H1 (cell line): ENCODE measurements at regions not wholly inside any gene's neighbourhood (a gene's known extent, or its start where the extent isn't known, plus 50 kb on each side); places are given as distances from the start of the nearest gene placed in this dataset.

Source experiments
- CTCF ChIA-PET: fragments of 300-600 bp; sonication (Branson Sonifier 250); formaldehyde crosslinking; loops from one replicate; lab custom pipeline; 2021; ENCODE audit not compliant: partially characterized antibody; lab: Charles Lee
- POLR2A ChIA-PET: fragments of 300-600 bp; sonication (Branson Sonifier 250); formaldehyde crosslinking; loops from one replicate; lab custom pipeline; 2021; ENCODE audit warnings: inconsistent platforms; ENCODE audit not compliant: partially characterized antibody; lab: Charles Lee
- DNase-seq, 2 experiments: peaks; one replicate each; pipeline versions ENCODE4 v3.0.0 to v3.0.0-alpha.2; 2010 to 2022; ENCODE audit warnings: low spot score in 2 of 2, low read depth in 1 of 2, mixed read lengths in 1 of 2
- FAIRE-seq: peaks from 2 replicates; lab custom pipeline; 2011; peaks lifted over from hg19 to GRCh38; lab: Jason Lieb, UNC
- H2AFZ ChIP-seq: 2 replicates; pipeline ENCODE4 v1.8.1; 2012; ENCODE audit warnings: low read length, inconsistent platforms
- H2AK5ac ChIP-seq: 2 replicates; pipeline ENCODE4 v1.6.1; 2013; ENCODE audit warnings: low read depth, low read length
- H2BK120ac ChIP-seq: replicated peaks from 2 replicates; pipeline ENCODE3; 2013; ENCODE audit warnings: low read depth, low read length, inconsistent platforms
- H2BK12ac ChIP-seq: 2 replicates; pipeline ENCODE4 v1.6.1; 2013; ENCODE audit warnings: low read depth, low read length
- H2BK15ac ChIP-seq: 2 replicates; pipeline ENCODE4 v1.6.1; 2013; ENCODE audit warnings: low read length
- H2BK20ac ChIP-seq: 2 replicates; pipeline ENCODE4 v1.6.1; 2013; ENCODE audit warnings: low read length
- H2BK5ac ChIP-seq: 2 replicates; pipeline ENCODE4 v1.6.1; 2013; ENCODE audit warnings: low read depth, low read length
- H3K14ac ChIP-seq: 2 replicates; pipeline ENCODE4 v1.6.1; 2013; ENCODE audit warnings: inconsistent platforms; ENCODE audit not compliant: insufficient read length
- H3K18ac ChIP-seq: 2 replicates; pipeline ENCODE4 v1.6.1; 2013; ENCODE audit warnings: low read length; ENCODE audit errors: extremely low read depth
- H3K23ac ChIP-seq: 2 replicates; pipeline ENCODE4 v1.6.1; 2013; ENCODE audit warnings: inconsistent platforms; ENCODE audit not compliant: insufficient read length
- H3K23me2 ChIP-seq: 2 replicates; pipeline ENCODE4 v1.6.1; 2013; ENCODE audit warnings: low read depth, low read length
- H3K27ac ChIP-seq: 2 replicates; pipeline ENCODE4 v1.6.1; 2011; ENCODE audit warnings: low read depth, low read length, inconsistent platforms
- H3K27me3 ChIP-seq, 4 experiments: replicated peaks in 1 of 4; 1 replicate in 1 of 4; 2 replicates in 3 of 4; pipeline versions ENCODE4 v1.6.1 to v1.8.1; 2011 to 2013; ENCODE audit warnings: low read length in 3 of 4, mild to moderate bottlenecking in 3 of 4, inconsistent platforms in 2 of 4, mixed read lengths in 2 of 4, moderate library complexity in 1 of 4; ENCODE audit not compliant: control insufficient read depth in 3 of 4, insufficient read depth in 3 of 4; ENCODE audit errors: extremely low read depth in 1 of 4
- H3K36me3 ChIP-seq, 4 experiments: 2 replicates each; pipeline versions ENCODE4 v1.6.1 to v1.8.1; 2011 to 2013; ENCODE audit warnings: mild to moderate bottlenecking in 4 of 4, low read length in 3 of 4, moderate library complexity in 2 of 4, control low read depth in 1 of 4, inconsistent platforms in 1 of 4; ENCODE audit not compliant: insufficient read depth in 4 of 4, control insufficient read depth in 2 of 4
- H3K4ac ChIP-seq: replicated peaks from 2 replicates; pipeline ENCODE3; 2013; ENCODE audit warnings: low read length, low read depth, mixed read lengths, inconsistent platforms; ENCODE audit not compliant: insufficient read length
- H3K4me1 ChIP-seq, 4 experiments: replicated peaks in 1 of 4; 1 replicate in 1 of 4; 2 replicates in 3 of 4; pipeline versions ENCODE4 v1.6.1 to v1.8.1; 2011 to 2013; ENCODE audit warnings: low read length in 3 of 4, inconsistent platforms in 2 of 4, mixed read lengths in 1 of 4; ENCODE audit not compliant: insufficient read depth in 4 of 4, control insufficient read depth in 3 of 4
- H3K4me2 ChIP-seq, 2 experiments: 2 replicates each; pipeline versions ENCODE4 v1.6.1 to v1.8.1; 2011 to 2013; ENCODE audit warnings: low read depth in 2 of 2, low read length in 2 of 2, control low read depth in 1 of 2, inconsistent platforms in 1 of 2, mild to moderate bottlenecking in 1 of 2; ENCODE audit not compliant: insufficient read depth in 1 of 2
- H3K4me3 ChIP-seq, 4 experiments: fragments of 200-600, 300-600 bp in 1 of 4; sonication (generic), shearing (Covaris generic), sonication (Bioruptor Twin) in 1 of 4; 2 replicates each; pipeline versions ENCODE4 v1.5.1 to v1.8.1; 2011 to 2016; ENCODE audit warnings: low read length in 4 of 4, low read depth in 3 of 4, control low read depth in 2 of 4, inconsistent platforms in 2 of 4, mild to moderate bottlenecking in 2 of 4, mixed read lengths in 1 of 4, moderate library complexity in 1 of 4; ENCODE audit not compliant: insufficient read depth in 2 of 4; ENCODE audit errors: extremely low read depth in 1 of 4
- H3K56ac ChIP-seq: replicated peaks from 2 replicates; pipeline ENCODE3; 2013; ENCODE audit warnings: low read depth, mild to moderate bottlenecking, mixed read lengths, low read length, inconsistent platforms; ENCODE audit not compliant: insufficient read length
- H3K79me1 ChIP-seq: 2 replicates; pipeline ENCODE4 v1.6.1; 2013; ENCODE audit warnings: low read depth, low read length, control low read depth
- H3K79me2 ChIP-seq, 2 experiments: 2 replicates each; pipeline versions ENCODE4 v1.6.1 to v1.8.1; 2012 to 2013; ENCODE audit warnings: low read length in 2 of 2, mild to moderate bottlenecking in 2 of 2, inconsistent platforms in 1 of 2; ENCODE audit not compliant: insufficient read depth in 2 of 2, control insufficient read depth in 1 of 2
- H3K9ac ChIP-seq, 4 experiments: replicated peaks in 1 of 4; 1 replicate in 1 of 4; 2 replicates in 3 of 4; pipeline versions ENCODE4 v1.6.1 to v1.8.1; 2011 to 2013; ENCODE audit warnings: low read depth in 3 of 4, low read length in 3 of 4, control low read depth in 2 of 4, mild to moderate bottlenecking in 2 of 4, moderate library complexity in 2 of 4, inconsistent platforms in 1 of 4; ENCODE audit errors: extremely low read depth in 1 of 4
- H3K9me3 ChIP-seq, 2 experiments: 2 replicates each; pipeline versions ENCODE4 v1.6.1 to v1.8.1; 2012 to 2013; ENCODE audit warnings: mild to moderate bottlenecking in 2 of 2, moderate library complexity in 2 of 2, control low read depth in 1 of 2, inconsistent platforms in 1 of 2, low read depth in 1 of 2, low read length in 1 of 2, mixed read lengths in 1 of 2; ENCODE audit not compliant: insufficient read depth in 2 of 2
- H4K20me1 ChIP-seq, 2 experiments: replicated peaks in 1 of 2; 2 replicates each; pipeline versions ENCODE3 to v1.8.1; 2011 to 2013; ENCODE audit warnings: inconsistent platforms in 2 of 2, low read length in 2 of 2, mild to moderate bottlenecking in 1 of 2; ENCODE audit not compliant: insufficient read depth in 2 of 2, control insufficient read depth in 1 of 2
- H4K5ac ChIP-seq: 2 replicates; pipeline ENCODE4 v1.6.1; 2013; ENCODE audit warnings: low read length, low read depth, mixed read lengths, inconsistent platforms; ENCODE audit not compliant: insufficient read length
- H4K8ac ChIP-seq: 2 replicates; pipeline ENCODE4 v1.8.0; 2013; ENCODE audit warnings: mild to moderate bottlenecking, moderate library complexity, low read length, inconsistent platforms; ENCODE audit not compliant: insufficient read depth; ENCODE audit errors: extremely low read depth
- H4K91ac ChIP-seq: replicated peaks from 2 replicates; pipeline ENCODE3; 2013; ENCODE audit warnings: low read length, mixed read lengths, inconsistent platforms; ENCODE audit not compliant: insufficient read length
- EGR1 ChIP-seq: IDR thresholded peaks from 2 replicates; pipeline ENCODE4 v1.6.1; 2011; ENCODE audit warnings: low read depth, low read length, borderline replicate concordance
- EP300 ChIP-seq, 2 experiments: IDR thresholded peaks; 1 replicate in 1 of 2; 2 replicates in 1 of 2; pipeline ENCODE4 v1.6.1; 2011 to 2012; ENCODE audit warnings: low read depth in 2 of 2, low read length in 2 of 2, mild to moderate bottlenecking in 2 of 2, borderline replicate concordance in 1 of 2, inconsistent platforms in 1 of 2, moderate library complexity in 1 of 2
- JUND ChIP-seq: IDR thresholded peaks from 2 replicates; pipeline ENCODE4 v1.6.1; 2011; ENCODE audit warnings: mild to moderate bottlenecking, improper control_type of control experiment, low read length
- RAD21 ChIP-seq, 2 experiments: IDR thresholded peaks in 1 of 2; conservative IDR thresholded peaks in 1 of 2; 2 replicates each; pipeline ENCODE4 v1.6.1; 2011; ENCODE audit warnings: low read depth in 2 of 2, low read length in 2 of 2, improper control_type of control experiment in 1 of 2, inconsistent platforms in 1 of 2, mild to moderate bottlenecking in 1 of 2, moderate library complexity in 1 of 2
- RNF2 ChIP-seq: fragments of 200-900, 300-1000 bp; sonication (generic); IDR thresholded peaks from 2 replicates; pipeline ENCODE4 v1.7.1; 2016; ENCODE audit warnings: borderline replicate concordance, low read depth, mild to moderate bottlenecking, antibody characterized with exemption, low read length; ENCODE audit not compliant: poor library complexity, severe bottlenecking; ENCODE audit errors: missing control alignments
- SAP30 ChIP-seq: fragments of 300-600 bp; sonication (generic); IDR thresholded peaks from 2 replicates; pipeline ENCODE4 v1.7.1; 2012; ENCODE audit warnings: low read length, moderate library complexity, mild to moderate bottlenecking, inconsistent platforms; ENCODE audit not compliant: insufficient read depth, insufficient replicate concordance
- SIRT6 ChIP-seq: IDR thresholded peaks from one replicate; pipeline ENCODE4 v1.7.1; 2012; ENCODE audit warnings: low read length, inconsistent platforms
- TAF1 ChIP-seq: IDR thresholded peaks from 2 replicates; pipeline ENCODE4 v1.6.1; 2011; ENCODE audit warnings: mild to moderate bottlenecking, low read depth, low read length
- TEAD4 ChIP-seq: IDR thresholded peaks from 2 replicates; pipeline ENCODE4 v1.6.1; 2012; ENCODE audit warnings: low read depth, low read length, inconsistent platforms, mixed read lengths
- WGBS, 2 experiments: shearing (Covaris generic) in 1 of 2; methylation state at CpG; one replicate each; pipeline versions ENCODE4 v1.1.6 to v1.1.7; 2013 to 2015; ENCODE audit warnings: low lambda C conversion rate in 2 of 2, mixed read lengths in 2 of 2, inconsistent platforms in 1 of 2, low coverage in 1 of 2, missing lambda C conversion rate in 1 of 2; ENCODE audit not compliant: insufficient replicate concordance in 2 of 2, insufficient coverage in 1 of 2, insufficient read length in 1 of 2; ENCODE audit errors: extremely low coverage in 1 of 2, missing lambda C conversion rate in 1 of 2; 5-methylcytosine and 5-hydroxymethylcytosine counted together
- TF ChIP-seq, protein P1 (sequence below): IDR thresholded peaks from 2 replicates; pipeline ENCODE4 v1.6.1; 2011; ENCODE audit warnings: low read depth, mild to moderate bottlenecking, low read length; ENCODE audit not compliant: insufficient read depth

DNA sequence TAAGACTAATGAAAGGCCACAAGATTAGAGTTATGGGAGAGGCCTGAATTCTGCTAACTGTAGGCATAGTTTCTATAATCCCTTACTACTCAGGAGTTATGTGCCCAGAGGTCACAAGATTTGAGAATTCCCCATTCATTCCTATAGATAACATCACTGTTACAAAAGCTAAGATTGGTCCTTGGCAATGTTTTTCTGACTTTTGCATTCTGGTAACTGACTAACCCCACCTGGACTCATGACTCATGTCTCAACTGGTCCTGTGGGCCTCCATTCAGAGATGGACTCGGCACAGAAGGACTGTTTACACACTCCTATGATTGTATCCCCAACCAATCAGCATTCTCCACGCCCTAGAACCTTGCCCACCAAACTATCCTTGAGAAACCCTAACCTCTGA, 249.0 kb upstream of the ZP4 start:
- Histone ChIP-seq H4K20me1 (no peaks in the 10 kb centered on the region), H3K4ac (no peak overlapping the region), H3K23me2 (0 out of 2 replicates have a peak, but pooled peaks cover 2% of the 10 kb centered on the region), H2BK120ac (no peak overlapping the region), H3K79me1 (no peaks in the 10 kb centered on the region), H3K79me2 (no peaks in the 10 kb centered on the region), H3K27me3 (no peaks in the 10 kb centered on the region), H3K27ac (no peak overlapping the region), H2BK12ac (no peak overlapping the region), H2BK20ac (no peak overlapping the region), H2AK5ac (no peak overlapping the region), H3K4me1 (no peaks in the 10 kb centered on the region), H3K56ac (no peak overlapping the region), H3K23ac (no peak overlapping the region), H4K5ac (no peak overlapping the region), H3K36me3 (no peaks in the 10 kb centered on the region), H3K18ac (no peak overlapping the region), H3K4me3 (no peak overlapping the region), H4K91ac (no peak overlapping the region), H2BK5ac (no peak overlapping the region), H3K9ac (no peak overlapping the region), H2BK15ac (no peak overlapping the region), H3K14ac (no peak overlapping the region), H4K8ac (no peak overlapping the region), H2AFZ (no peak overlapping the region), H3K4me2 (no peak overlapping the region), H3K9me3 (no peaks in the 10 kb centered on the region)
- TF ChIP-seq JUND = no peak
- no peak for TF ChIP-seq RNF2
- TF ChIP-seq SAP30 = no peak
- no peak for TF ChIP-seq TEAD4
- no peak for TF ChIP-seq SIRT6
- no peak for TF ChIP-seq RAD21 (IDR thresholded peaks at IDR 0.05 in 1 of 2, conservative IDR thresholded peaks at IDR 0.05 in 1 of 2; ENCODE audit: low read depth in 2 of 2, low read length in 2 of 2)
- no peak for TF ChIP-seq EP300 (IDR thresholded peaks at IDR 0.05; ENCODE audit: borderline replicate concordance in 1 of 2, low read depth in 2 of 2, low read length in 2 of 2)
- TF ChIP-seq, protein P1, sequence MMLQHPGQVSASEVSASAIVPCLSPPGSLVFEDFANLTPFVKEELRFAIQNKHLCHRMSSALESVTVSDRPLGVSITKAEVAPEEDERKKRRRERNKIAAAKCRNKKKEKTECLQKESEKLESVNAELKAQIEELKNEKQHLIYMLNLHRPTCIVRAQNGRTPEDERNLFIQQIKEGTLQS = no peak
- no peak for TF ChIP-seq EGR1
- TF ChIP-seq TAF1 = no peak
- POLR2A ChIA-PET = no interaction called here
- no peak for FAIRE-seq
- WGBS, 2 experiments = 96% methylated on average over 2 of the region's 2 CpGs; no CpG with 5 or more reads in 1 of the 2 experiments
- CTCF ChIA-PET = interaction anchor here (0.9 kb wide), 1 partner anchor 38 kb away, joined by 3 read pairs; no protein-coding TSS in a partner anchor
- no peak for DNase-seq
